ENCODE measurements at regions not wholly inside any gene's neighbourhood (a gene's known extent, or its start where the extent isn't known, plus 50 kb on each side); places are given as distances from the start of the nearest gene placed in this dataset.

DNA sequence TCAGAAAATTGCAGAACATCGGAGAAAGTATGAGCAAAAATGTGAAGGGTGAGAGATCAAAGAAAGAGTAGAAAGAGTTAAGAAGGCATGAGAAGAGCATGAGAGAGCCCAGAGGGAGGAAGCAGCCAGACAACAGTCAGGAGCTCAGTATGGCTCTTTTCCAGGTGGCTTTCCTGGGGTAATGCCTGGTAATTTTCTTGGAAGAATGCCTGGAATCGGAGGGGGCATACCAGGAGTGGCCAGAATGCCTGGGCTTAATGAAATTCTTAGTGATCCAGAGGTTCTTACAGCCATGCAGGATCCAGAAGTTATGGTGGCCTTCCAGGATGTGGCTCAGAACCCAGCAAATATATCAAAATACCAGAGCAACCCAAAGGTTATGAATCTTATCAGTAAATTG is 271.8 kb upstream of the TFPI start:
- no peak for DNase-seq
- H3K27ac Mint-ChIP-seq, result no peak overlapping the region
- no peak overlapping the region for H3K27ac ChIP-seq (ENCODE audit: low read depth in 1 of 2, low read length in 2 of 2)
- H3K4me1 Mint-ChIP-seq (ENCODE audit: low read depth), result no peaks in the 10 kb centered on the region
- ATAC-seq (ENCODE audit: poor library complexity), result no peak
- intact Hi-C loops (cut with DNase I, micrococcal nuclease), result no loop called here
- H3K27me3 ChIP-seq (ENCODE audit: control insufficient read depth in 1 of 2, insufficient read depth in 2 of 2, low read length in 2 of 2), result no peaks in the 10 kb centered on the region
- H3K4me3 Mint-ChIP-seq, result no peak overlapping the region
- peaks cover 3% of the 10 kb centered on the region for H3K9me3 Mint-ChIP-seq
- H3K27me3 Mint-ChIP-seq, result no peaks in the 10 kb centered on the region
- POLR2A ChIA-PET, result no interaction called here
- H3K36me3 ChIP-seq (ENCODE audit: insufficient read depth, low read length), result no peaks in the 10 kb centered on the region
- no peaks in the 10 kb centered on the region for H3K36me3 Mint-ChIP-seq (ENCODE audit: low read depth)
- TF ChIP-seq CTCF (IDR thresholded peaks at IDR 0.05), result no peak
- H3K9me3 ChIP-seq (ENCODE audit: control insufficient read depth in 1 of 2, insufficient read depth in 1 of 2, low read length in 2 of 2), result peaks cover 0 to 7% of the 10 kb centered on the region in 2 experiments
- H3K4me3 ChIP-seq (ENCODE audit: low read length), result no peak overlapping the region
- CTCF ChIA-PET, result no interaction called here
- H3K4me1 ChIP-seq (ENCODE audit: insufficient read depth, low read length), result no peaks in the 10 kb centered on the region

DNA sequence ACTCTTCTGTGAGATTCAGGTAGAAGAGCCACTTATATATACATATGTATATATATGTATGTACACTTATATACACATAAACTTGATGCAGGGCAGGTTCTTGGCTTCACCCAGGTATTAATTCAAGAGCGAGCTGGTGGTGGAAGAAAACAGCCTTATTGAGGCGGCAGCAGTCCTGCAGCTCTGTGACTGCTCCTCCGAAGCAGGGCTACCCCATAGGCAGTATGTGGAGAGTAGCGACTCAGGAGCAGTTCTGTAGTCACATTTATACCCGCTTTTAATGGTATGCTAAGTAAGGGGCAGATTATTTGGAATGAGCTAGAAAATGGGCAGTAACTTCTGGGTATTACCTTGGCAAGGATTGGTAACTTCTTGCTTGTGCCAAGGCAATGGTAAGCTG is 280.6 kb upstream of the TFPI start:
- Histone ChIP-seq H3K9me3 (ENCODE audit: control insufficient read depth in 1 of 2, insufficient read depth in 1 of 2, low read length in 2 of 2) (peaks cover 0 to 12% of the 10 kb centered on the region in 2 experiments), H3K27ac (ENCODE audit: low read depth in 1 of 2, low read length in 2 of 2) (no peak overlapping the region), H3K4me1 (ENCODE audit: insufficient read depth, low read length) (no peaks in the 10 kb centered on the region), H3K4me3 (ENCODE audit: low read length) (no peak overlapping the region), H3K27me3 (ENCODE audit: control insufficient read depth in 1 of 2, insufficient read depth in 2 of 2, low read length in 2 of 2) (no peaks in the 10 kb centered on the region), H3K36me3 (ENCODE audit: insufficient read depth, low read length) (no peaks in the 10 kb centered on the region)
- TF ChIP-seq CTCF (IDR thresholded peaks at IDR 0.05), result no peak
- Mint-ChIP-seq H3K27me3 (no peaks in the 10 kb centered on the region), H3K36me3 (ENCODE audit: low read depth) (no peaks in the 10 kb centered on the region), H3K4me1 (ENCODE audit: low read depth) (no peaks in the 10 kb centered on the region), H3K27ac (no peak overlapping the region), H3K9me3 (peaks cover 2% of the 10 kb centered on the region), H3K4me3 (no peak overlapping the region)
- POLR2A ChIA-PET, result no interaction called here
- ATAC-seq (ENCODE audit: poor library complexity), result no peak
- intact Hi-C loops (cut with DNase I, micrococcal nuclease), result no loop called here
- CTCF ChIA-PET, result no interaction called here
- DNase-seq, result no peak

GRCh38 chr2:187838690-187839089 is 284.5 kb upstream of the TFPI start:
- POLR2A ChIA-PET, result no interaction called here
- no peak overlapping the region for H3K27ac ChIP-seq (ENCODE audit: low read depth in 1 of 2, low read length in 2 of 2)
- ATAC-seq (ENCODE audit: poor library complexity) (no peak), DNase-seq (no peak)
- no peaks in the 10 kb centered on the region for H3K27me3 ChIP-seq (ENCODE audit: control insufficient read depth in 1 of 2, insufficient read depth in 2 of 2, low read length in 2 of 2)
- no peak overlapping the region for H3K4me3 ChIP-seq (ENCODE audit: low read length)
- no peak for TF ChIP-seq CTCF (IDR thresholded peaks at IDR 0.05)
- intact Hi-C loops (cut with DNase I, micrococcal nuclease), result no loop called here
- H3K27ac Mint-ChIP-seq, result no peak overlapping the region
- H3K4me1 Mint-ChIP-seq (ENCODE audit: low read depth), result no peaks in the 10 kb centered on the region
- H3K9me3 Mint-ChIP-seq, result no peaks in the 10 kb centered on the region
- H3K36me3 ChIP-seq (ENCODE audit: insufficient read depth, low read length), result no peaks in the 10 kb centered on the region
- no peaks in the 10 kb centered on the region for H3K27me3 Mint-ChIP-seq
- no peak overlapping the region for H3K4me3 Mint-ChIP-seq
- no peaks in the 10 kb centered on the region for H3K36me3 Mint-ChIP-seq (ENCODE audit: low read depth)
- no peaks in the 10 kb centered on the region for H3K4me1 ChIP-seq (ENCODE audit: insufficient read depth, low read length)
- CTCF ChIA-PET, result no interaction called here
- peaks cover 0 to 7% of the 10 kb centered on the region in 2 experiments for H3K9me3 ChIP-seq (ENCODE audit: control insufficient read depth in 1 of 2, insufficient read depth in 1 of 2, low read length in 2 of 2)

All from CD4-positive, alpha-beta T cell (primary cell).